ENCODE measurements at regions not wholly inside any gene's neighbourhood (a gene's known extent, or its start where the extent isn't known, plus 50 kb on each side); places are given as distances from the start of the nearest gene placed in this dataset.

GRCh38 chr12:114744285-114744684 is 60.3 kb upstream of the TBX3 start:
- no peak for TF ChIP-seq CTCF (IDR thresholded peaks at IDR 0.05)
- no peak for TF ChIP-seq POLR2A (IDR thresholded peaks at IDR 0.05)
